Embryonic facial prominence (tissue), 1 donor: ENCODE measurements at regions not wholly inside any gene's neighbourhood (a gene's known extent, or its start where the extent isn't known, plus 50 kb on each side); places are given as distances from the start of the nearest gene placed in this dataset.

ENCODE experiments used
- DNase-seq: peaks from one replicate; pipeline ENCODE4 v3.0.0-alpha.2; 2016; ENCODE audit errors: extremely low spot score

GRCh38 chr1:87678266-87678665, 349.6 kb downstream of the LMO4 start:
- DNase-seq = no peak

DNA sequence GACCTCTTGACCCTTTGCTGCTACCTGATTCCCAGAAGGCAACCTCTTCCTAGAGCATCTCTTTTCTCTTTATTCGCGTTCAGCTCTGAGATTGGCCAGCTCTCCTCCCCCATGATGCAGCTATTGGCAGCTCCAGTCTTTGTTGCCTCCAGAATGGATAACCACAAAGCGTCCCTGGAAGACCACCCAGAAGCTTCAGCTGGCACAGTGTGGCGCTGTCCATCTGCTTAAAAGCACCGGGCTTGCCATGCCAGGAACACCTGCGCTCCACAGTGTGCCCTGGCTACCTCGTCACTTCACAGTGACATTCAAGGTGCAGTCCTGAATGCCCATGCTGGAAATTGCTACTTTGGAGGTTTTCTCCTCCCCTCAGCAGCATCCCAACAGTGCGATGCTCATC, 353.9 kb downstream of the LMO4 start:
- DNase-seq = no peak

DNA sequence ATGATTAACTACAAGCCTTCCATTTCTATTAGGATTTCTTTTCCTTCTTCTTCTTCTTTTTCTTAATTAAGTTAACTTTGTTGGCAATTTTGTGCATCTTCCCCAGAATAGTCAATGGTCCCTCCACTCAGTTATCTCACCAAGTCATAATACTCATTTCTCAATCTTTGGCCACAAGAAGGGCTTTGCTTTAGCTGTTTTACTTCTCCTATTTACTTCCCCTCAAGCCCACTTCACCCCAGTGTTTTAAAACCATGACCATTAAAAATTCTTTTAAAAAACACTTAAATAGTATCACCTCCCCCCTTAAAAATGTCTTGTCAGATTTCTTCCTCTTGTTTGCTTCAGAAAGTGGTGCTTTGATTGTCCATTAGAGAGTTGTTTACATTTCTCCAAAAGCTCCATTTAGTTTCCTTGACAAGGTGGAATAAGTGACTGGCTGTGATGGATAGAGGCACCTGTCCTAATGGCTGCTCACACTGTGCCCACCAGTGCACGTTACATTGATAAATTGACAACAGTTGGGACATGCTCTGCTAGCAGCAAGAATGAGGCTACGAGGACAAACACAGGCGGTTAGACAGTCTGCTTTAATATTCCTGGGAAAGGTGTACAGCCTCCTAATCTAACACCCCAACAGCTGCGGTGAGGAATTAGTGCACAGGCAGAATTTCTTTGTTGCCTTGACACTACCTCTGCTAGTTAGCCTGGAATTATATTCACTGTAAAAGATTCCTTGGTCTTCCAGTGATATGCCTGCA, 354.7 kb downstream of the LMO4 start:
- no peak for DNase-seq

DNA sequence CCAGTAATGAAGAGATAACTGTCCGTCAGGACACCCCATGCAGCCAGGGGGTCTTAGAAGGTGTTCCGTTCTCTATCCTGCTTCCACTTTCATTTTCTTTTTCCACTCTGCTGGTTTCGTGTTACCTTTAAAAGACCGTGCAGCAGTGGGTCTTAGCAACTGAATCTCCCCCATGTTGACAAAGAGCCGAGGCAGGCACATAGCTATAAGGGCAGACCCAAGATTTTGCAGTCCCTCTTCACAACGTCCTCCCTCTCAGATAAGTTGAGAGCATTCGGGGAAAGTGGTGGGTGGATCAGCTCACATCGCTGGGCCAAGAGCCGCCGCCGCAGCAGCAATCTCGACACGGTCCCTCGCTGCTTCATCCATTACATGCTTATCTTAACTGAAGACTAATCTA, 355.5 kb downstream of the LMO4 start:
- DNase-seq = no peak

GRCh38 chr1:87684713-87685205, 356.1 kb downstream of the LMO4 start:
- peak; percentile 52 for DNase-seq

- DNase-seq = no peak
Observed at GRCh38 chr1:87685311-87686135, 356.8 kb downstream of the LMO4 start.

- no peak for DNase-seq
Observed at GRCh38 chr1:87686136-87686495, 357.4 kb downstream of the LMO4 start.

DNA sequence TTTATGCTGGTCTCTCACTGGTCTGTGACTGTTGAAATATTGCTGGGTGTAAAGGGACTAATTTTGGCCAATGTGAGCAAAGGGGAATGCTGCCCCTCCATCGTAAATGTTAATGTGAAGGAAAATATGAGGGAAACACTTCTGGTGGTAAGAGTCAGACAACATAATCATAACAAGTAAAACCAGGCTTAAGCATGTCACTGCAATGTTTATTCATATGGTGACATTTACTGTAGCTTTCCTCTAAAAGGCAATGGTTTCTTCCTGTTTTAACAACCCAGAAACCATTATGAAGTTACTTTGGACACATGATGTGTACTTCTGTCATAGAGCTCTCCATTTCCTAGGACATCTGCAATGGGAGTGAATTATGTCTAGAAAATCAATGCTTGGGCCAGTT, 358.0 kb downstream of the LMO4 start:
- no peak for DNase-seq

GRCh38 chr1:87688136-87688535, 359.5 kb downstream of the LMO4 start:
- no peak for DNase-seq

DNA sequence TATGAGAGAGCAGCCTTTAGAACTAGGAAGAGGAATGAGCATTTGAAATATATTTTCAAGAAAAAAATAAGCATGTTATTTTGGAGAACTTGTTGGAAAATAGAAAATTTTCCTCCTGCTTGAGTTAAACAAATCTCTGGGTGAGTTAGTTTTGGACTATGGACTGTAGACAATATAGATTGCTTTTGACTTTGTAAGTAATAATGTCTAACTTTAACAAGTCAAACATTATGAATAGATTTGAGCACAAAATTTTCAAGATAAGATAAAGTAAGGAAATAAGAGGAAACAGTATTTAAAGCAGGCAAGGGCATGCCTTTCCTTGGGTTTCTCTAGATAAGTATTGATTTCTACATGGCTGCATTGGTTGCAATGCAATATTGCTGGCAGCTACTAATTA, 360.8 kb downstream of the LMO4 start:
- no peak for DNase-seq

GRCh38 chr1:87696483-87696882, 367.8 kb downstream of the LMO4 start:
- no peak for DNase-seq

DNA sequence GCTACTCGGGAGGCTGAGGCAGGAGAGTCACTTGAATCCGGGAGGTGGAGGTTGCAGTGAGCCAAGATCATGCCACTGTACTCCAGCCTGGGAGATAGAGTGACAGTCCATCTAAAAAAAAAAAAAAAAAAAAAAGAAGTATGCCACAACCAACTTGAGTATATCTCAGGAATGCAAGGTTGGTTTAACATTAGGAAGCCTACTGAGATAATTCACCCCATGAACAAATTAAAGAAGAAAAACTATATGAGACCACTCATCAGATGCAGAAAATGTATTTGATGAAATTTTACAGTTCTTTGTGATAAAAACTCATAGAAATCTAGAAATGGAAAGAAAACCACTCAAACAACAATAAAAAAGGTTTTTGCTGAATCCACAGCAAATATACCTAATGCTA, 373.8 kb downstream of the LMO4 start:
- no peak for DNase-seq

DNA sequence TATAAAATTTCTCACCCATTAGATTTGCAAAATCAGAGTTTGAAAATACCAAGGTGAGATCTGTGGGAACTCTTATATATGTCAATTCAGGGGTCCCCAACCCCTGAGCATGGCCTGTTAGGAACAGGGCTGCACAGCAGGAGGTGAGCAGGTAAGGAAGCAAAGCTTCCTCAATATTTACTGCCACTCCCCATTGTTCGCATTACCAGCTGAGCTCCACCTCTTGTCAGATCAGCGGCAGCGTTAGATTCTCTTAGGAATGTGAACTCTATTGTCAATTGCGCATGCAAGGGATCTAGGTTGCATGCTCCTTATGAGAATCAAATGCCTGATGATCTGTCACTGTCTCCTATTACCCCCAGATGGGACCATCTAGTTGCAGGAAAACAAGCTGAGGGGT, 376.6 kb downstream of the LMO4 start:
- DNase-seq = no peak

DNA sequence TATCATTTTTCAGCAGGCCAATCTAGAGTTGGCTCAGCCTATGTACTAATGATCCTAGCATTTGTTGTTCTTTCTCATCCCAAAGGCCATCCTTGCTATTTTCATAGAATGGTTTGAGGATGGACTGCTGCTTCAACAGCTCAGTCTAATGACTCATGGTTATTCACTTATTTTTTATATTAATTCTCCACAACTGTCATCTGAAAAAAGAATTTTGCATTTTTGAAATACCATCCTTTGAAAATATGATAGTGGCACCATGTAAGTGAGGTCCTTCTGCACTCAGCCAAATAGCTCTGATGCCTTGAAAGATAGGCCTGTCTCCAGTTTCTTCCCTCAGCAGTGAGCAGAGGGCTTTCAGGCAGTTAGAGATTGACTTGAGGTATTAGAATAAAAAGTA, 377.5 kb downstream of the LMO4 start:
- no peak for DNase-seq

DNA sequence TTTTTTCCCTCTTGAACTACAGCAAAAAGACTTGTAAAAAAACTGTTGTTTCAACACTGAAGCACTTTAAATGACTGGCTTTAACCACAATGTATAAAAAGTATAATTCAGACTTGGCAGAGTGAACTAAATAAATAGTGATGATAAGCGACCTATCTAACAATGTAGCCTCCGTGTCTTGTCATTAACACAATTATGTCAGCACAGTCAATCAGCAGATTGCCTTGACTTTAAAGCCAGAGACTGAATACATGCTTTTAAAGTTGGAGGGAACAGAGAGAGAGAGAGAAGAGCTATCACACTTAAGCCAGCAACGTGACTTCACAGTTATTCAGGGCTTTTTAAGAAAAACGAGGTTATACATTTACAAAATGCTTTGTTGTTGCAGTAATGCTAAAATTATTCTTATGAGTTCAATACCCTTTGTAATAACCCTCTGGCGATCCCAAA, 378.1 kb downstream of the LMO4 start:
- DNase-seq = no peak

DNA sequence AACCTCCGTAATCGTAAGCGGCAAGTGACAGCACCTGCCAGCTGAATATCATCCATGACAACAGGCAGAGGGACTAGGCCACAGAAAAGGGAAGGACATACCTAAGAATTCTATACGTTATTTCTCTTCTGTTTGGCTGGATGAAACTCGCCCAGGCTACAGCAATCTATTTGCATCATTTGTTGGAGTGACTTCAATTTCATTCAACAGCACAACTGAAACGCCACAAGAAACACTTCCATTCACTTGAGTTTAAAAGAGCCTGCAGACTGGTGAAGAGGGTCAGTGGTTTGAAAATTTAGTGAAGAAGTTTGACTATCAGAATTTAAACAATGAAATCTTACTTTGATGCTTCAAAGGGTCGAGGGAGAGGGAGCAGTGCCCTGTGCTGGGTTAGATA, 378.7 kb downstream of the LMO4 start:
- no peak for DNase-seq

DNA sequence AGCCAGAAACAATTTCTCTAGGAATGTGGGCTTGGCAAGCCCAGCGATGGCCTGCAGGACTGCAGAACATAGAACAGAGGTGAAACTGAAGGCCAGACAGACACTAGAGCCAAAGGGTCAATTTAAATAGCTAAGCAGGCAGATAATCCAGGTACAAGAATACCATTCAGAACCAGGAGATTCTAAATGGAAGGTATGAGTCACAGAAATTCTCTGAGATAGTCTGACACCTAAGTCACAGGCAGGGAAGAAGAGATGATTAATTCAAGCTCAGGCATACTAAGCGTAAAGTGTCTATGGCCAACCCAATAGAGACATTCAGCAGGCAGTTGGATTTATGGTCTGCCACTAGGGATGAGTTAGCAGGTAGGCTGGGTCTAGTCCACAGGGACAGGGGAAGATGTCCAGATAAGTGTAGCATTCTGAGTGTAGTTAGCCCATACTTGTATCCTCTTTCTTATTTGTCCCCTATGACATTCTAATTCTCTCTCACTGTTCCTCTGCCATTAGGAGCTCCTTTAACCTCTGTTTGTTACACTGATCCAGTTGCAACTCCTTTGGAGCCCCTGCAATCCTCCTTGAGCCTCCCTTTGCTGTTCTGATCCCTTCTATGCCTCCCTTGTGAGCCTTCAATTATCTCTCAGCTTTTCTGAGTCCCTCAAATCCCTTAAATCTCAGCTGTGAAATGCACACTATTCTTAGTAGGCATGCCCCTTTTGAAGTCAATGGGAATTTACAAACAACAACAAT, 383.8 kb downstream of the LMO4 start:
- DNase-seq = no peak

- no peak for DNase-seq
Observed at GRCh38 chr1:87714278-87714677, 385.6 kb downstream of the LMO4 start.

- no peak for DNase-seq
Observed at GRCh38 chr1:87715052-87715451, 386.4 kb downstream of the LMO4 start.

DNA sequence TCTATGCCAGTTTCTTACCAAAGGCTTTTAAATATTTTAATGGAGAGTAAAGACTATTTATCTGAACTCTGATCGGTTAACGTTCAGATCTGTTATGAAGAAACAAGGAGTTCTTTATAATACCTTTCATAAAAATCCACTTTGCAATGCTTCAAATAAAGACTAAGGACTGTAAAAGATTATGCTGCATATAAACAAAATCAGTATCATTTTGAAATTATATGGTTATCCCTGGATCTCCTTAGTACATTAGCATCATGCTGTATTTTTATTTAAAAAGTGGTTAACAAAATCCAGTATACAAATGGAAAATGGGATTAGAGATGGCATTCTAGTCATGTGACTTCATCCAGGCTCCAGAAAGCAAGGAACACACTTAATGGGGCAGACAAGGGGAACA, 386.8 kb downstream of the LMO4 start:
- no peak for DNase-seq

- no peak for DNase-seq
Observed at GRCh38 chr1:87717157-87717670, 388.5 kb downstream of the LMO4 start.
